ENCODE measurements at regions not wholly inside any gene's neighbourhood (a gene's known extent, or its start where the extent isn't known, plus 50 kb on each side); places are given as distances from the start of the nearest gene placed in this dataset.

- Histone ChIP-seq H3K9me2 (no peaks in the 10 kb centered on the region; the same call in 1 of the 2 replicates), H3K4me3 (ENCODE audit: low read depth in 2 of 2, low read length in 1 of 2) (no peak overlapping the region), H3K4me1 (ENCODE audit: control insufficient read depth in 1 of 2, insufficient read depth in 2 of 2, low read depth in 1 of 2, low read length in 1 of 2) (no peaks in the 10 kb centered on the region), H3K27ac (ENCODE audit: low read depth in 2 of 2, low read length in 1 of 2) (no peak overlapping the region), H3K4me2 (no peak overlapping the region), H3K36me3 (replicated peaks in 1 of 2; ENCODE audit: control insufficient read depth in 1 of 2, insufficient read depth in 2 of 2, low read length in 1 of 2) (no peaks in the 10 kb centered on the region), H3K79me2 (ENCODE audit: insufficient read depth) (no peaks in the 10 kb centered on the region), H3K9ac (no peak overlapping the region), H3K9me3 (no peaks in the 10 kb centered on the region), H3F3A (replicated peaks; ENCODE audit: insufficient read depth) (no peaks in the 10 kb centered on the region), H3K27me3 (ENCODE audit: insufficient read depth) (no peaks in the 10 kb centered on the region), H2AFZ (ENCODE audit: low read depth) (no peak overlapping the region), H4K20me1 (ENCODE audit: insufficient read depth) (no peaks in the 10 kb centered on the region)
- POLR2A ChIA-PET = no interaction called here
- 54% methylated on average over 2 of the region's 2 CpGs for WGBS (ENCODE audit: low lambda C conversion rate)
- CTCF ChIA-PET = no interaction called here
- no peak for DNase-seq
- TF ChIP-seq EZH2phosphoT487 (IDR thresholded peaks at IDR 0.05; ENCODE audit: borderline replicate concordance, low read depth) (no peak), REST (IDR thresholded peaks at IDR 0.05; ENCODE audit: low read depth, low read length) (no peak), USF1 (IDR thresholded peaks at IDR 0.05; ENCODE audit: borderline replicate concordance, low read depth) (no peak), GATA2 (CRISPR knock-in tag; IDR thresholded peaks at IDR 0.05) (no peak), USF2 (IDR thresholded peaks at IDR 0.05; ENCODE audit: borderline replicate concordance, low read depth, low read length) (no peak), POLR2AphosphoS5 (IDR thresholded peaks at IDR 0.05; ENCODE audit: low read depth, low read length) (no peak), JUND (IDR thresholded peaks at IDR 0.05) (no peak), CHD2 (IDR thresholded peaks at IDR 0.05; ENCODE audit: low read length, partially characterized antibody) (no peak), RXRA (IDR thresholded peaks at IDR 0.05; ENCODE audit: borderline replicate concordance, low read depth) (no peak), ZBTB33 (IDR thresholded peaks at IDR 0.05; ENCODE audit: borderline replicate concordance, low read depth) (no peak), MEF2A (IDR thresholded peaks at IDR 0.05; ENCODE audit: borderline replicate concordance, low read depth) (no peak), SMC3 (IDR thresholded peaks at IDR 0.05; ENCODE audit: low read depth, low read length) (no peak), TAF1 (IDR thresholded peaks at IDR 0.05; ENCODE audit: borderline replicate concordance, low read depth, low read length) (no peak)
Observed at GRCh38 chr3:175980486-175981090, 1121.5 kb downstream of the NAALADL2 start.

All from SK-N-SH (cell line).